ENCODE measurements at regions not wholly inside any gene's neighbourhood (a gene's known extent, or its start where the extent isn't known, plus 50 kb on each side); places are given as distances from the start of the nearest gene placed in this dataset.

DNA sequence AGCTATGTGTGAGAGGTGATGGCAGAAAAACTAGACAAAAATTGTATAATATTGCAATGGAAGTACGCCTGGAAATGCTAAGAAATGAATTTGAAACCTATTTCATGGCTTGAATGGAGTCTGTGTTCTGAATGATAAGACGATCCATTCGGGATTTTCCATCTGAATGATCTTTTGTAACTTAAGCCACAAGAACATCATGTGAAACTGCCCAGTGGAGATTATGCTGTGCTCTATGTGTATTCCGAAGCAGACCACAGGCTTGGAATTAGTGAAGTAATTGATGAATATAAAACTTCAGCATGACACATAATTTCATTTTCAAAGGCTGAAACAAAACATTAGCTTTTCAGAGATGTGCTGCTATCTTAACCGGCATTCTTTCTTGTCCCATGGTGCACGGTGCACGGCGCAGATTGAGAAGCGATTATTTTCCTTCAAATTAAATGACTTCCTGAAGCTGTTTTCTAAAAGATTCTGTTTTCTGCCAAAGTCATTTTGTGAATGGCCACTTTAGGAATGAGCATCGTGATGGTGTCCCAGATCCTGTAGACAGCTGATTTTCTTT, 652.9 kb downstream of the PLA2G4A start:
- DNase-seq (ENCODE audit: low read depth, low spot score), result no peak
- in situ Hi-C loops (cut with HindIII; ENCODE audit: low sequenced_read_pairs), result no loop called here
- TF ChIP-seq, protein P1, sequence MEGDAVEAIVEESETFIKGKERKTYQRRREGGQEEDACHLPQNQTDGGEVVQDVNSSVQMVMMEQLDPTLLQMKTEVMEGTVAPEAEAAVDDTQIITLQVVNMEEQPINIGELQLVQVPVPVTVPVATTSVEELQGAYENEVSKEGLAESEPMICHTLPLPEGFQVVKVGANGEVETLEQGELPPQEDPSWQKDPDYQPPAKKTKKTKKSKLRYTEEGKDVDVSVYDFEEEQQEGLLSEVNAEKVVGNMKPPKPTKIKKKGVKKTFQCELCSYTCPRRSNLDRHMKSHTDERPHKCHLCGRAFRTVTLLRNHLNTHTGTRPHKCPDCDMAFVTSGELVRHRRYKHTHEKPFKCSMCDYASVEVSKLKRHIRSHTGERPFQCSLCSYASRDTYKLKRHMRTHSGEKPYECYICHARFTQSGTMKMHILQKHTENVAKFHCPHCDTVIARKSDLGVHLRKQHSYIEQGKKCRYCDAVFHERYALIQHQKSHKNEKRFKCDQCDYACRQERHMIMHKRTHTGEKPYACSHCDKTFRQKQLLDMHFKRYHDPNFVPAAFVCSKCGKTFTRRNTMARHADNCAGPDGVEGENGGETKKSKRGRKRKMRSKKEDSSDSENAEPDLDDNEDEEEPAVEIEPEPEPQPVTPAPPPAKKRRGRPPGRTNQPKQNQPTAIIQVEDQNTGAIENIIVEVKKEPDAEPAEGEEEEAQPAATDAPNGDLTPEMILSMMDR (IDR thresholded peaks at IDR 0.05; ENCODE audit: low read depth, low read length), result no peak
- no peak overlapping the region for H3K4me3 ChIP-seq (ENCODE audit: low read depth, low read length)

DNA sequence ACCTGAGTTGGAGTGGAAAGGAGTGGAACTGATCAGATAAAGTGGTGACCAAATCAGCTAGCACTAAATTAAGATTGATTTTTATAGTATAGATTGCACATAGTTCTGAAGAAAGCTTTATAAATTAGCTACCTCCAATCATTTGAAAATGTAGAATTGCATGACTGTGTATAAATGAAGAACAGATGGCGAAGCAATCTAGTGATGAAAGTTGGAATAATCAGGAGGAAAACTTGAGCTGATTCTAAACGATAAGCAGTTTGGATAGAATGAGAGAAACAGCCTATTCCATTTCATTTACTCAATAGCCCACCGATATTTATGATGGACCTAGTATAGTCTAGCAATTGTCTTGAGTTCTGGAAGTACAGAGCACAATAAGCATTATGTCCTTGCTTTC, 661.5 kb downstream of the PLA2G4A start:
- no peak for DNase-seq (ENCODE audit: low read depth, low spot score)
- TF ChIP-seq, protein P1 (IDR thresholded peaks at IDR 0.05; ENCODE audit: low read depth, low read length), result no peak
- in situ Hi-C loops (cut with HindIII; ENCODE audit: low sequenced_read_pairs), result no loop called here
- no peak overlapping the region for H3K4me3 ChIP-seq (ENCODE audit: low read depth, low read length)

DNA sequence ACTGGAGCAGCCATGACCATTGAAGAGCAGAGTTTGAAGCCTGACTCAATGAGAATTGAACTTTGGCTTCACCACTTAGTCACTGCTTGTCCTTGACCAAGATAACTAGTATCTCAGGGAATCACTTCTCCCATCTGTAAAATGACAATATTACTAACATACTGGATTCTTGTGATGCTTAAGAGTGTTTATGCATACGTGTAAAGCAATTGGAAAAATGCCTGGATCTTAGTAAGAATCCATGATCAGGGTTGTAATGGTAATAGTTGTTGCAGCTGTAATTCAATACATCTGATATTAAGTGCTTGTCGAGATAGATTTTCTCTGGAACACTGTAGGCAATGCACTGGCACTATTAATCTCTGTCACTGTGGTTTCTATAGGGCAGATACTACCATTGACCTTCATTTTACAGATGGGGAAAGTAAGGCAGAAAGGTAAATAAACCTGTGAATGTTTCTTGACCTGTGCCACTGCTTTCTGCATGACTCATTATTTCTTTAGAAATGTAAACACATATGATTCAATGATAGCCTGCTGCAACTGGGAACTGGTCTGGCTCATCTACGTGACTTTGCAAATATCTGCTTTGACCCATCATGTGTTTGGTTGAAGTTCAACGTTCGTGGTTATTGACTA, 662.5 kb downstream of the PLA2G4A start:
- H3K4me3 ChIP-seq (ENCODE audit: low read depth, low read length), result no peak overlapping the region
- TF ChIP-seq, protein P1 (IDR thresholded peaks at IDR 0.05; ENCODE audit: low read depth, low read length), result no peak
- DNase-seq (ENCODE audit: low read depth, low spot score), result peak; percentile 77
- in situ Hi-C loops (cut with HindIII; ENCODE audit: low sequenced_read_pairs), result no loop called here

DNA sequence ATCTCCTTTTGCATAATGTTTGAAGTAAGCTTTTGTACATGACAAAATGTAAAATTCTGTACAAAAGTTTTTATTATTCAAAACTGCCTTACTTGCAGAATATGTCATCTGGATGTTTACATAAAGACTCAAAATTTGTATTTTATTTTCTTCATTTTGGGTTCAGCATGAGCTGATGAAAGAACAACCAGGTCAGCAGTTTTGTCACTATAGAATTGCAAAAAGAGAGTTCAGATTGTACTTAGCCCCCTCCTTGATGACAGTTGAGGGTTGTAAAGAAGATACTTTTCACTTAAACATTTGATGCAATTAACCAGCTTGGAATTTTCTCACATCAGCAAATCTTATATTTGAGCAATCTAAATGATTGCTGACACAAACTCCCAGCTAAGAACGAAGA, 669.3 kb downstream of the PLA2G4A start:
- TF ChIP-seq, protein P1 (IDR thresholded peaks at IDR 0.05; ENCODE audit: low read depth, low read length), result no peak
- no peak overlapping the region for H3K4me3 ChIP-seq (ENCODE audit: low read depth, low read length)
- in situ Hi-C loops (cut with HindIII; ENCODE audit: low sequenced_read_pairs), result no loop called here
- no peak for DNase-seq (ENCODE audit: low read depth, low spot score)

DNA sequence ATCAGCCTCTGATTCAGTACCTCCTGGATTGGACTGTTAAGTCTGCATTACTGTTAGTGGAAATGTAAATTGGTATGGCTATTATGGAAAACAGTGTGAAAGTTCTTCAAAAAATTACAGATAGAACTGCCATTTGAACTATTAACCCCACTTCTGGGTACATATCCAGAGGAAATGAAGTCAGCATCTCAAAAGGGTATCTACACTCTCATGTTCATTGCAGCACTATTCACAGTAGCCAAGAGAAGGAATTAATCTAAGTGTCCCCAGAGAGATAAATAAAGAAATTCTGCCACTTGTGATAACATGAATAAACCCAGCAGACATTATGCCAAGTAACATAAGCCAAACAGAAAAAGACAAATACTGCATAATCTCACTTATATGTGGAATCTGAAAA, 676.0 kb downstream of the PLA2G4A start:
- DNase-seq (ENCODE audit: low read depth, low spot score), result no peak
- no peak overlapping the region for H3K4me3 ChIP-seq (ENCODE audit: low read depth, low read length)
- in situ Hi-C loops (cut with HindIII; ENCODE audit: low sequenced_read_pairs), result no loop called here
- TF ChIP-seq, protein P1 (IDR thresholded peaks at IDR 0.05; ENCODE audit: low read depth, low read length), result no peak

DNA sequence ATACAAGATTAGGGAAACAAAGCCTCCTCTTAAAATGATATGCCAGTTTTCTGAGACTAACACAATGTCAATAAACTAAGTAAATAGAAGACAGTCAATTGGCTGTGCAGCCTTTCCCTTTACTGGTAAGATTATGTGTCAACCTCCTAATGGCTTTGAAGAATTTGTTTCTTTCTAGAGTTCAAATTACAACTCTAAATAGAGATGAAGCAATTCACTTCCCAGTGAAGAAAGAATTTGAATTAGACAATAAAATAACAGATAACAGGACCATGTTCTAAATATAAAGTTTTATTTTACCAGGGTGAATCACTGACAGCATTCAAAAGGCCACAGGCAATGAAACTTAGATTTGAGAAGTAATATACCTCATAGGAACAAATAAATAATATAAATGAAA, 680.3 kb downstream of the PLA2G4A start:
- no peak overlapping the region for H3K4me3 ChIP-seq (ENCODE audit: low read depth, low read length)
- no peak for DNase-seq (ENCODE audit: low read depth, low spot score)
- TF ChIP-seq, protein P1 (IDR thresholded peaks at IDR 0.05; ENCODE audit: low read depth, low read length), result no peak
- in situ Hi-C loops (cut with HindIII; ENCODE audit: low sequenced_read_pairs), result no loop called here

Data from astrocyte of the spinal cord (primary cell).